ENCODE measurements at regions not wholly inside any gene's neighbourhood (a gene's known extent, or its start where the extent isn't known, plus 50 kb on each side); places are given as distances from the start of the nearest gene placed in this dataset.

DNA sequence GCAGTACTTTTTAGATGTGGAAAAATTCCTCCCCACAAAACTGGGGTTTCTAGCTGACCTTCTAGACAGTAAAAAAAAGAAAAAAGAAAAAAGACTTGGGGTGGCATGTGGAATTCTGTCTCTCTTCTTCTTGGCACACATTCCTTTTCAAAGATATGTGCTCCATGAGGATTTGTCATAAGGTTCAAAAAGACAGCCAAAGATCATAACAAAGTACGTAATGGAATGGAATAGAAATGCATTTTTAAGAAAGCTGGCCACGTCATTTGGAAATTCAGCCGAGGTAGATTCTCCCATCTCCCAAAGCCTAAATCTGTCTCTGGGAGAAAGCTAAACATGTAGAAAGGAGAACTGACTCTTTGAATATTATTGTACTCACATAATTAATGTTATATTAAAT, 381.3 kb upstream of the NFE2L3 start:
- BruUV-seq (replicated peaks) = no TSS peak
- H3K9me3 ChIP-seq (replicated peaks; ENCODE audit: control insufficient read depth, insufficient read depth, low read length) = no peaks in the 10 kb centered on the region
- dilution Hi-C loops (cut with MboI; ENCODE audit: extremely low pct_ligation_motif_present, low sequenced_read_pairs) (no loop called here), intact Hi-C loops (cut with micrococcal nuclease) (no loop called here)
- H3K4me3 ChIP-seq (replicated peaks in 1 of 3; ENCODE audit: insufficient read depth in 1 of 3, low read depth in 1 of 3, low read length in 3 of 3) = no peak overlapping the region
- no peak overlapping the region for H2AFZ ChIP-seq (ENCODE audit: low read depth, low read length)
- H3K4me2 ChIP-seq (ENCODE audit: insufficient read depth, low read length) = no peak overlapping the region
- POLR2A ChIA-PET = no interaction called here
- FAIRE-seq = no peak
- H3K9ac ChIP-seq (replicated peaks; ENCODE audit: extremely low read depth, insufficient read depth, low read length) = no peak overlapping the region
- no peaks in the 10 kb centered on the region for H3K27me3 ChIP-seq (ENCODE audit: control insufficient read depth in 2 of 2, insufficient read depth in 2 of 2, low read length in 2 of 2)
- no peaks in the 10 kb centered on the region for H4K20me1 ChIP-seq (replicated peaks; ENCODE audit: control insufficient read depth, extremely low read depth, insufficient read depth, low read length)
- H3K27ac ChIP-seq (ENCODE audit: insufficient read depth, low read depth, low read length) = no peak overlapping the region
- no peaks in the 10 kb centered on the region for H3K4me1 ChIP-seq (ENCODE audit: control insufficient read depth, extremely low read depth, insufficient read depth, low read length)
- H3K36me3 ChIP-seq (ENCODE audit: control insufficient read depth in 2 of 2, extremely low read depth in 1 of 2, insufficient read depth in 2 of 2, low read length in 2 of 2) = no peaks in the 10 kb centered on the region
- DNase-seq (ENCODE audit: low read depth, low spot score) = no peak
- TF ChIP-seq GATA2 (IDR thresholded peaks at IDR 0.05; ENCODE audit: insufficient read depth, insufficient read length, low read depth, low read length) (no peak), POLR2AphosphoS5 (IDR thresholded peaks at IDR 0.05; ENCODE audit: insufficient read depth, low read depth, low read length) (no peak), FOS (IDR thresholded peaks at IDR 0.05; ENCODE audit: borderline replicate concordance, insufficient read depth, low read length) (no peak), POLR2A (IDR thresholded peaks at IDR 0.05; ENCODE audit: low read depth, low read length) (no peak), EZH2 (IDR thresholded peaks at IDR 0.05; ENCODE audit: borderline replicate concordance, low read depth, low read length, severe bottlenecking) (no peak), MYC (IDR thresholded peaks at IDR 0.05; ENCODE audit: low read depth, low read length) (no peak), JUN (IDR thresholded peaks at IDR 0.05; ENCODE audit: borderline replicate concordance, insufficient read depth, insufficient read length, low read depth) (no peak)
- TF ChIP-seq, protein P1, sequence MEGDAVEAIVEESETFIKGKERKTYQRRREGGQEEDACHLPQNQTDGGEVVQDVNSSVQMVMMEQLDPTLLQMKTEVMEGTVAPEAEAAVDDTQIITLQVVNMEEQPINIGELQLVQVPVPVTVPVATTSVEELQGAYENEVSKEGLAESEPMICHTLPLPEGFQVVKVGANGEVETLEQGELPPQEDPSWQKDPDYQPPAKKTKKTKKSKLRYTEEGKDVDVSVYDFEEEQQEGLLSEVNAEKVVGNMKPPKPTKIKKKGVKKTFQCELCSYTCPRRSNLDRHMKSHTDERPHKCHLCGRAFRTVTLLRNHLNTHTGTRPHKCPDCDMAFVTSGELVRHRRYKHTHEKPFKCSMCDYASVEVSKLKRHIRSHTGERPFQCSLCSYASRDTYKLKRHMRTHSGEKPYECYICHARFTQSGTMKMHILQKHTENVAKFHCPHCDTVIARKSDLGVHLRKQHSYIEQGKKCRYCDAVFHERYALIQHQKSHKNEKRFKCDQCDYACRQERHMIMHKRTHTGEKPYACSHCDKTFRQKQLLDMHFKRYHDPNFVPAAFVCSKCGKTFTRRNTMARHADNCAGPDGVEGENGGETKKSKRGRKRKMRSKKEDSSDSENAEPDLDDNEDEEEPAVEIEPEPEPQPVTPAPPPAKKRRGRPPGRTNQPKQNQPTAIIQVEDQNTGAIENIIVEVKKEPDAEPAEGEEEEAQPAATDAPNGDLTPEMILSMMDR (IDR thresholded peaks at IDR 0.05; ENCODE audit: extremely low read depth in 1 of 2, insufficient read depth in 1 of 2, low read depth in 1 of 2, low read length in 2 of 2) = no peak
- TF ChIP-seq, protein P2, sequence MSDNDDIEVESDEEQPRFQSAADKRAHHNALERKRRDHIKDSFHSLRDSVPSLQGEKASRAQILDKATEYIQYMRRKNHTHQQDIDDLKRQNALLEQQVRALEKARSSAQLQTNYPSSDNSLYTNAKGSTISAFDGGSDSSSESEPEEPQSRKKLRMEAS (IDR thresholded peaks at IDR 0.05; ENCODE audit: insufficient read depth, insufficient read length) = no peak
- no peaks in the 10 kb centered on the region for H3K9me1 ChIP-seq (replicated peaks; ENCODE audit: control insufficient read depth, extremely low read depth, insufficient read depth, low read length)
- CTCF ChIA-PET = interaction anchor here (1.2 kb wide), 1 partner anchor 30 kb away, joined by 3 read pairs; no protein-coding TSS in a partner anchor
- no peaks in the 10 kb centered on the region for H3K79me2 ChIP-seq (ENCODE audit: control insufficient read depth, insufficient read depth, low read length)
